ENCODE measurements at regions not wholly inside any gene's neighbourhood (a gene's known extent, or its start where the extent isn't known, plus 50 kb on each side); places are given as distances from the start of the nearest gene placed in this dataset.
"Not testable (repeated sequence)": the region's sequence is repeated elsewhere in the genome, so short reads cannot be mapped to it uniquely, and the experiment has no call there.

DNA sequence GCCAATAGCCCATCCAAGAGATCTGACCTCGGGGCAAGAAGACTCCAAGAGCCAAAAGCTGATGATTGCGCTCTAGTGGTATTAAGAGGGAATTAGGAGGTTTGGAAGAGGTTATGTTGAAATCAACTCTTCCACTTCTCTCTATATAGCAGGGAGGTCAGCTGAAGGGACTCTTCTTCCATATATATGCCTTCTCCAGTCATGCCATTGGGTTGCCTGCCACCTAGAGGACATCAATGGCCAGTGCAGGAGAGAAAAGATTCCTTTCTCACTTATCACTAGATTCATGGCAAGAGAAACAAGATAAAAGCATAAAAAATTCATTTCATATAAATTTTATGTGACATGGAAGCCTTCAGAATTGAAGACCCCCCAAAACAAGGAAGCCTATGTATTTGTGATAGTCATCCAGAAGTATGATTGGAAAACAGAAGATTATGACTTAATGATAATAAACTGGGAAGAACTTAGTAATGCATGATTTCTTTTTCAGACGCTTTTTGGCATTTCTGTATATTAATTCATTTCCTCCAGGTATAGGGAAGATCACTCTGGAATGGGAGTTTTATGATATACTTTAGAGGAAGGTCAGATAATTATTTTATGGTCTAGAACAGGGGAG lies 435.1 kb upstream of the DDI1 start:
- H3K4me3 Mint-ChIP-seq: no peak overlapping the region
- no peaks in the 10 kb centered on the region for H3K27me3 Mint-ChIP-seq
- no peak overlapping the region for H3K27ac Mint-ChIP-seq
- H3K4me1 Mint-ChIP-seq: no peaks in the 10 kb centered on the region
- H3K36me3 Mint-ChIP-seq: no peaks in the 10 kb centered on the region
- no peaks in the 10 kb centered on the region for H3K9me3 Mint-ChIP-seq

DNA sequence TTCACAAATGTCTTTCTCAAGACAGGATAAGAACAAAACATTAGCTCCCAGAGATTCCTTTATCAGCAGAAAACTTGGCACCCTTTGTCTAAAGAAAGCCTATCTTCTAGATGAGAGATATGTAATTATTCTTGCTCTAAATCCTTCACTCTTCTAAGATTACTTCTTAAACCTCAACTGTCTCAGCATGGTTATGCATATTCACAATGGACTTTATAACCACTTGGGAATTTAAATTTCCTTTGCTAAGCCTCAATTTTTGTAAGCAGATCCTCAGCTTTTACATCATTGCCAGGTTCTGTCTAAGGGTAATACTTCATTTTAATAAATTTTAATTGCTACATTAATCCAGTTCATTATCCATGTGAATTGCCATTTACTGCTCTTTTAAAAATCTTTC lies 433.6 kb upstream of the DDI1 start:
- no peak overlapping the region for H3K4me3 Mint-ChIP-seq
- H3K27ac Mint-ChIP-seq: no peak overlapping the region
- H3K36me3 Mint-ChIP-seq: no peaks in the 10 kb centered on the region
- no peaks in the 10 kb centered on the region for H3K4me1 Mint-ChIP-seq
- H3K9me3 Mint-ChIP-seq: no peaks in the 10 kb centered on the region
- no peaks in the 10 kb centered on the region for H3K27me3 Mint-ChIP-seq

DNA sequence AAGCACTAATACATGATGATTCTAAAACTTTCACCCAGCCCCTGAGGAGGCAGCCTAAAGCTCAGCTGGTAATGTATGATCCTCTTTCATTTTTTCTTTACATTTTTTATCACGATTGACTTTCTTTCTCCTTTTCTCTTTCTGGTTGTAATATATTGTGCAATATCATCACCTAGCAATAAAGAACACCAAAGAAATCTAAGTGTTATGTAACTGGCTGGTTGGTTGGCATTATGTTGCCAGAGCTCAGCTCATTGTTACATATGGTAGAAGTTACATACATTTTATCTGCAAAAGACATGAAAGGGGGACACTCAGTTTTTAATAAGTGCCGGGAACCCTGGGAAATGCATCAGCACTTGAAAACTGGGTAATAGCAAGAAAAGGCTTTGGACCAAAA lies 432.1 kb upstream of the DDI1 start:
- Mint-ChIP-seq H3K27ac (no peak overlapping the region), H3K27me3 (no peaks in the 10 kb centered on the region), H3K36me3 (no peaks in the 10 kb centered on the region), H3K4me3 (no peak overlapping the region), H3K9me3 (no peaks in the 10 kb centered on the region), H3K4me1 (no peaks in the 10 kb centered on the region)

DNA sequence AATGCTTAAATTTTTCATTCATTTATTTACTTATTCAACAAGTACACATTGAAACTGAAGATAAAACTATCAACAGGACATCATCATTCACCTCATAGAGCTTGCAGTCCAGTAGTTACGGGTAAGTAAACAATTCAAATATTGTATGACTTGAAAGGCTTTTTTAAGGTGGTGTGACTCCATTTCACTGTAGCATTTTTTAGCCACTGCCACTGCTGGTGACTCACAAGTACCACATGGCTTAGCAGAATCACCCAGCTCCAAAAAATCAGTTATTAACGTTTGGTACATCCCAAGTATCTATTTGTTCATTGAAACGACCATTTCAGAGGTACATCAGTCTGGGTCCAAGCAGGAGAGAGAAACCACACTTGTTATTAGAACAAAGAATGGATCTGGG lies 427.9 kb upstream of the DDI1 start:
- Mint-ChIP-seq H3K36me3 (no peaks in the 10 kb centered on the region), H3K4me3 (no peak overlapping the region), H3K27ac (no peak overlapping the region), H3K4me1 (no peaks in the 10 kb centered on the region), H3K9me3 (peaks cover 0 to 2% (median 0%) of the 10 kb centered on the region in 3 donors), H3K27me3 (peaks cover 1% of the 10 kb centered on the region)

DNA sequence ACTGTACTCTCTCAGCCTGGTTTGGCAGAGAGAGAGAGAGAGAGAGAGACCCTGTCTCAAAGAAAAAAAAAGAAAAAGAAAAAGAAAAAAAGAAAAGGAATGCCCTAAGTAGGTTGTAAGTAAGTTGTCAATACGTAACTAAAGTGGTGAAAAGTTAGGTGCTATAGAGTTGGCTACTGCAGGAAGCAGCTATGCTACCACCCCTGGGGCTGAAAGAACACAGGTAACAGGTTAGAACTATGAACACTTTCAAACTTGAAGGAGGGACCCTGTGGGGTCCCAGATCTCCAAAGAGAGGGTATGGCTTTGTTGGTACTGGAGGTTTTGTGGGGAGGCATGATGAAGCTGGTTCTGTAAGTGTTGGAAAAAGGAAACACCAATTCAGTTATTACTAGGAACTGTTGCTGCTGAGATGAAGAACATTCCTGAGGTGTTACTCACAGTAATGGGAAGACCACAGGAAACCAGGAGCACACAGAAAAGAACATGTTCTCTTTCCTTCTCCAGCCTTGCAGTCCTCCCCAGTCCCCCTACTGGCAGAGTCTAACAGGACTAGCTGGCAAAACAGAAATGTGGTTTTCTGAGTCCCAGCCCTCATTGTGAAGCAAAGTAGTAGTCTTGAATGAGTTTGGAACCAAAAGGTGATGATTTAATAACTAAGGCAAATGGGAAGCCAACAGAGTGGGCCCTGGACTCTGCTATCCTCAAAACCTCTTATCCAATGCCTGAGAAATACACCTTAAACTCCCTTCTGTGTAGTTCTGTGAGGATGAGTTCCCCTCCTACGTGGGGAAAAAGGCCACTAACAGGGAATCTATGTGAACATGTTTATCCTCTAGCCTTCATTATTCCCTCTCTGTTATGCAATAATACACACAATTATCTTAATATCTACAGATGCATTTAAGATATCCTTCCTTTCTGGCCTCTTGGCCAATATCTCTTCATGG lies 427.0 kb upstream of the DDI1 start:
- H3K27me3 Mint-ChIP-seq: peaks cover 3% of the 10 kb centered on the region

GRCh38 chr11:103610435-103610834 lies 426.0 kb upstream of the DDI1 start:
- no peak overlapping the region for H3K27ac Mint-ChIP-seq
- H3K36me3 Mint-ChIP-seq: no peaks in the 10 kb centered on the region
- no peak overlapping the region for H3K4me3 Mint-ChIP-seq
- peaks cover 0 to 2% (median 0%) of the 10 kb centered on the region in 3 donors for H3K9me3 Mint-ChIP-seq
- H3K27me3 Mint-ChIP-seq: peaks cover 3% of the 10 kb centered on the region
- H3K4me1 Mint-ChIP-seq: no peaks in the 10 kb centered on the region

More for the DNA sequence above, 427.0 kb upstream of the DDI1 start:
- Mint-ChIP-seq H3K9me3 (peaks cover 0 to 2% (median 0%) of the 10 kb centered on the region in 3 donors), H3K36me3 (no peaks in the 10 kb centered on the region), H3K4me3 (no peak overlapping the region), H3K4me1 (no peaks in the 10 kb centered on the region), H3K27ac (no peak overlapping the region)

DNA sequence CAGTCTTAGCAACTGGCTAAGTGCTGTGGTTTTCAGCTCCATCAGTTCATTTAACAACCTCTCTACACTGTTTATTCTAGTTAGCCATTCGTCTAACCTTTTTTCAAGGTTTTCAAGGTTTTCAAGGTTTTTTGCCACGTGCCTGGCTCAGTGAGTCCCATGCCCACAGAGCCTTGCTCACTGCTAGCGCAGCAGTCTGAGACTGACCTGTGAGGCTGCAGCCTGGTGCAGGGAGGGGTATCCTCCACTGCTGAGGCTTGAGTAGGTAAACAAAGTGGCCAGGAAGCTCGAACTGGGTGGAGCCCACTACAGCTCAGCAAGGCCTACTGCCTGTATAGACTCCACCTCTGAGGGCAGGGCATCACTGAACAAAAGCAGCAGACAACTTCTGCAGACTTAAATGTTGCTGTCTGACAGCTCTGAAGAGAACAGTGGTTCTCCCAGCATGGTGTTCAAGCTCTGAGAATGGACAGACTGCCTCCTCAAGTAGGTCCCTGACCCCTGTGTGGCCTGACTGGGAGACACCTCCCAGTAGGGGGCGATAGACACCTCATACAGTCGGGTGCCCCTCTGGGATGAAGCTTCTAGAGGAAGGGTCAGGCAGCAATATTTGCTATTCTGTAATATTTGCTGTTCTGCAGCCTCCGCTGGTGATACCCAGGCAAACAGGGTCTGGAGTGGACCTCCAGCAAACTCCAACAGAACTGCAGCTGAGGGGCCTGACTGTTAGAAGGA lies 424.7 kb upstream of the DDI1 start:
- not testable (repeated sequence) for H3K9me3 Mint-ChIP-seq, H3K27ac Mint-ChIP-seq, H3K27me3 Mint-ChIP-seq, H3K4me3 Mint-ChIP-seq, H3K36me3 Mint-ChIP-seq, H3K4me1 Mint-ChIP-seq

GRCh38 chr11:103612451-103612850 lies 424.0 kb upstream of the DDI1 start:
- not testable (repeated sequence) for H3K4me3 Mint-ChIP-seq, H3K9me3 Mint-ChIP-seq, H3K27me3 Mint-ChIP-seq, H3K27ac Mint-ChIP-seq, H3K36me3 Mint-ChIP-seq, H3K4me1 Mint-ChIP-seq

- H3K4me1 Mint-ChIP-seq, H3K36me3 Mint-ChIP-seq, H3K4me3 Mint-ChIP-seq, H3K9me3 Mint-ChIP-seq, H3K27me3 Mint-ChIP-seq: not testable (repeated sequence)
- H3K27ac Mint-ChIP-seq: peak overlapping the region in 1 of 3 donors; percentile 50
Observed at GRCh38 chr11:103616586-103616985, 419.9 kb upstream of the DDI1 start.

- Mint-ChIP-seq H3K27me3 (peaks cover 2% of the 10 kb centered on the region), H3K4me3 (no peak overlapping the region), H3K4me1 (peaks cover 0 to 3% (median 0%) of the 10 kb centered on the region in 3 donors), H3K9me3 (no peaks in the 10 kb centered on the region), H3K36me3 (no peaks in the 10 kb centered on the region), H3K27ac (no peak overlapping the region)
Observed at GRCh38 chr11:103618528-103618927, 417.9 kb upstream of the DDI1 start.

GRCh38 chr11:103619480-103619879 lies 417.0 kb upstream of the DDI1 start:
- Mint-ChIP-seq H3K27ac (no peak overlapping the region), H3K27me3 (no peaks in the 10 kb centered on the region), H3K4me3 (no peak overlapping the region), H3K36me3 (no peaks in the 10 kb centered on the region), H3K4me1 (peaks cover 0 to 4% (median 0%) of the 10 kb centered on the region in 3 donors), H3K9me3 (no peaks in the 10 kb centered on the region)

DNA sequence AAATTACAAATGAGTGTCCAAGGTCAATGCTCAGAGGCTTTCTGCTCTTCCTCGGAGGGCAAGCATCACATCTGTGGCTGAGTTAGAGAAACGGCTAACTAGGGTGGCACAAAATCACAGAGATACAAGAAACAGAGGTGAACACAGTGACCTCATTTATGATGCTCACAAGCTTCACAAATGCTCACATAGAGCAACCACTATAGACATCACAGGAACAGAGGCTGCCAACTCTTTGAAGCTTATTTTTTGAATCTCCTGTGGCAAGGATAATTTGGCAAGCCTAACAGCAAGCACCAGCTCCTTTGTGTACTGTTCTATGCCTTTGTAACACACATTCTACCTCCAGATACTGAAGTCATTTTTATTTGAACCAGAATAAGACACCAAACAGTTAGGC lies 416.5 kb upstream of the DDI1 start:
- Mint-ChIP-seq H3K4me3 (peak overlapping the region in 1 of 4 donors; percentile 39), H3K4me1 (peaks cover 0 to 6% (median 2%) of the 10 kb centered on the region in 3 donors), H3K27me3 (no peaks in the 10 kb centered on the region), H3K9me3 (no peaks in the 10 kb centered on the region), H3K36me3 (no peaks in the 10 kb centered on the region), H3K27ac (no peak overlapping the region)

- Mint-ChIP-seq H3K36me3 (no peaks in the 10 kb centered on the region), H3K4me3 (no peak overlapping the region), H3K27me3 (peaks cover 1% of the 10 kb centered on the region), H3K4me1 (peaks cover 1 to 6% (median 5%) of the 10 kb centered on the region in 3 donors), H3K27ac (no peak overlapping the region), H3K9me3 (no peaks in the 10 kb centered on the region)
Observed at GRCh38 chr11:103622296-103622695, 414.1 kb upstream of the DDI1 start.

DNA sequence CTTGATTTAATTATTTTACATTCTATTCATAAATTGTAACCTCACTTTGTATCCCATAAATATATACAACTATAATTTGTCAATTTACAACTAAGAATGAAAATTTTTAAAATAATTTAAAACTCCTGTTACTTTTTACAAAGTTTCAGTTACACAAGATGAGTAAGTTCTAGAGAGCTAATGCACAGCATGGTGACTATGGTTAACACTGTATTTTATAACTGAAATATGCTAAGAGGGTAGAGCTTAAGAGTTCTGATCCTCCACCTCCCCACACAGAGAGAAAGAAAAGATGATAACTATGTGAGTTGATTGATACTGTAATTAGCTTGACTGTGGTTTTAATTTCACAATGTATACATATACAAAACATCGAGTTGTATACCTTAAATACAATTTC lies 412.5 kb upstream of the DDI1 start:
- Mint-ChIP-seq H3K4me3 (no peak overlapping the region), H3K27me3 (peaks cover 1% of the 10 kb centered on the region), H3K9me3 (no peaks in the 10 kb centered on the region), H3K36me3 (no peaks in the 10 kb centered on the region), H3K4me1 (peaks cover 1 to 6% (median 5%) of the 10 kb centered on the region in 3 donors), H3K27ac (no peak overlapping the region)
